Motor neuron (in vitro differentiated cells): ENCODE measurements at regions not wholly inside any gene's neighbourhood (a gene's known extent, or its start where the extent isn't known, plus 50 kb on each side); places are given as distances from the start of the nearest gene placed in this dataset.

ENCODE experiments used
- ATAC-seq, 8 experiments: fragments of 200-7000 bp; cut with Tn5 transposase; replicated peaks in 6 of 8; 2 replicates each; pipeline ENCODE4 v1.8.0; 2021; ENCODE audit warnings: mild to moderate bottlenecking in 8 of 8, moderate library complexity in 8 of 8
- H3K27ac ChIP-seq, 2 donors: fragments of 250-450 bp; sonication (Bioruptor Pico); 2 replicates each; pipeline ENCODE4 v1.9.0; 2021; ENCODE audit warnings: antibody characterized with exemption in 2 of 2, mild to moderate bottlenecking in 2 of 2, moderate library complexity in 1 of 2
- H3K4me1 ChIP-seq, 2 donors: fragments of 250-450 bp; sonication (Bioruptor Pico); replicated peaks in 1 of 2; 2 replicates each; pipeline ENCODE4 v1.6.1; 2021; ENCODE audit warnings: antibody characterized with exemption in 2 of 2, mild to moderate bottlenecking in 2 of 2, moderate library complexity in 1 of 2
- H3K4me3 ChIP-seq, 5 donors: fragments of 250-450 bp; sonication (Bioruptor Pico); 2 replicates each; pipeline ENCODE4 v1.9.0; 2021; ENCODE audit warnings: antibody characterized with exemption in 5 of 5, mild to moderate bottlenecking in 5 of 5, moderate library complexity in 4 of 5
- WGBS, 10 experiments: fragments of 450-650 bp; shearing (Covaris generic); methylation state at CpG; one replicate each; pipeline ENCODE4 v1.0.0; 2022; 5-methylcytosine and 5-hydroxymethylcytosine counted together
- in situ Hi-C, 9 experiments: fragments of 400-800 bp; cut with MboI; loops; one replicate each; pipeline ENCODE4 v1.15.0; 2021; ENCODE audit warnings: low sequenced_read_pairs in 9 of 9, low pct_unique_long_range_greater_than_20kb in 2 of 9; ENCODE audit not compliant: unreplicated experiment in 9 of 9

DNA sequence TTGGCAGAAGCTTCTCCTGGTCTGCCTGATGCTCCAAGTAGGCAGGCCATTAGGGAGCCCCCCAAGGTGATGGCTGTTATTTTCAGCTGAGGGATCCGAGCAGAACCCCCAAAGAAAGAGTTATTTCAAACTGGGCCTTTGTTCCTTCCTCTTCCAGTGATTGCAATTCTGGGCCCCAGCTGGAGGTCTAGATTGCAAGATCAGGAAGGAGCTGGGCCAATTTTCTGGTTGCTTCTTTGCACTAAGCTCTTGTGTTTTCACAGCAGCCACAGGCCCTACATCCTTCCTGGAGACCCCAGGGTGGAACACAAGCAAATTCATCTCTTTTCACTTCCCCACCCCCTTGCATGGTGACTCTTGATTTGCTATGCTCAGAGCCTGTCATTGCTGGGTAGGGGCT is 215.0 kb downstream of the SEMA6A start:
- no peak overlapping the region for H3K27ac ChIP-seq
- H3K4me1 ChIP-seq: no peaks in the 10 kb centered on the region
- in situ Hi-C loops: no loop called here
- WGBS, 10 experiments: 71 to 100% methylated on average over 1 of the region's 1 CpG; no CpG with 5 or more reads in 8 of the 10 experiments
- ATAC-seq: no peak
- H3K4me3 ChIP-seq: no peak overlapping the region

DNA sequence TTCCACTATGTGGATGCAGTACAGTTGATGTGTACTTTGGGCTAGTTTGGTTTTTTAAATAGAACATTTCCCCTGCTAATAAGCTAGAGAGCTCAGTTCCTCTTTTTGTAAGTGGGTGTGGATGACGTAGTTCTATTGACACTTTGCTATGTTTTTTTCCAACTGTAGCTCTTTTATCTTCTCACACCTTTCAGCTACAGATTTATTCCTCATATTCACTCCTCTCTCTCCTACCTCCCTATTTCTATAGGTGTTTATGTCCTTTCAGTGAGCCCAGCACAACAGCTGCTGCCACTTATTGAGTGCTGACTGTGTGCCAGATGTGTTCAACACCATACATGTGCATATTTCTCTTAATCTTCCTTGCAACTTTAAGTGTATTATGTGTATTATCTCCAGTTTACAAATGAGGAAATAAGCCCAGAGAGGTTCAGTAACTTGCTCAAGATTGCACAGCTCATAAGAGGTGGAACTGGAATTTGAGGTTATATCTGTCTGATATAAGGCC is 215.7 kb downstream of the SEMA6A start:
- 70 to 100% (median 80%) methylated on average over 1 of the region's 1 CpG; no CpG with 5 or more reads in 5 of the 10 experiments for WGBS, 10 experiments
- Histone ChIP-seq H3K4me1 (no peaks in the 10 kb centered on the region), H3K27ac (no peak overlapping the region), H3K4me3 (no peak overlapping the region)
- no peak for ATAC-seq
- in situ Hi-C loops: no loop called here

DNA sequence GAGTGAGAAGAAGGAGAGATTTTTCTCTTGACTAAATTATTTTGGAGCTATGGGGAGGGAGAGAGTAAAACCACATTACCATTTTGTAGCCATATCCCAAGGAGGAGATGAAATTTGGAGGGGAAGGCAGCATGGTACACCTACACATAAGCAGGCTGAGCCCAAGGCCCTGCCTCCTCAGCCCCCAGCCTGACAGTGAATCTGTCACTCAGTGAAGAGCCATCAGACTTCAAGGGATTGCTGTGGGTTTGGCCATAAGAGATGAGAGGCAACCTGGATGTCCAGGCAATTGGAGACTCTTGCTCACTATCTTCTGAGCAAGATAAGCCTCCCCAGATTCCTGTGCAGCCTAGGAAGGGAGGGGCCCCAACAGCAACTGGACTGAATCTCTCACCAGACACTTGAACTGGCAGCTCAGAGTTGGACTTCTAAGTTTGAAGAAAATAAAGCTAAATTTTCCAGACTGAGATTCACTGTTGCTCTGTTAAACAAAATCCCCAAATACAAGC is 216.6 kb downstream of the SEMA6A start:
- no peaks in the 10 kb centered on the region for H3K4me1 ChIP-seq
- ATAC-seq: no peak
- H3K27ac ChIP-seq: no peak overlapping the region
- in situ Hi-C loops: no loop called here
- no peak overlapping the region for H3K4me3 ChIP-seq

- Histone ChIP-seq H3K27ac (no peak overlapping the region), H3K4me1 (no peaks in the 10 kb centered on the region), H3K4me3 (no peak overlapping the region)
- WGBS, 10 experiments: 58 to 100% (median 92%) methylated on average over 1 to 6 of the region's 6 CpGs
- in situ Hi-C loops: no loop called here
- ATAC-seq: no peak
These were observed 218.6 kb downstream of the SEMA6A start for GRCh38 chr5:116355819-116356601.

- no peak overlapping the region for H3K27ac ChIP-seq
- no peak for ATAC-seq
- no peak overlapping the region for H3K4me3 ChIP-seq
- no peaks in the 10 kb centered on the region for H3K4me1 ChIP-seq
- in situ Hi-C loops: no loop called here
These were observed 219.9 kb downstream of the SEMA6A start for GRCh38 chr5:116354699-116355098.

DNA sequence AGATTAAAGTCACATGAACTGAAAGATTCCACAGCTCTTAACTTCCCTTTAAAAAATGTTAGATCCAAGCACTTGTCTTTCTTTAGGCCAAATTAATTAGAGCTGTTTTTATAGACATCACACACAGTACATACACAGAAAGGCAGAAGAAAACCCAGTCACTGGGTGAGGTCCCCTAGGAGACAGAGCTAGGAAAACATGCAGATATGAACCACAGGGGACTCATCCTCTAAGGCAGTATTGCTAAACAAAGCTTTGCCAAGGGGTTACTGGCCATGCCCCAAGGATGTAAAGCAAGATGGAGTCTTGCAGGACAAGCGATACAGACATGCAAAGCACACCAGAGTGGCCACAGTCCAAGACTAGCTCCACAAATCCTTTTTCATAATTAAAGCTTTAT is 227.0 kb downstream of the SEMA6A start:
- Histone ChIP-seq H3K4me3 (no peak overlapping the region), H3K27ac (no peak overlapping the region), H3K4me1 (no peaks in the 10 kb centered on the region)
- in situ Hi-C loops: no loop called here
- peak in 4 of 8 experiments; percentile 41 to 100 (median 42) for ATAC-seq
- 60 to 100% (median 83%) methylated on average over 1 of the region's 1 CpG; no CpG with 5 or more reads in 3 of the 10 experiments for WGBS, 10 experiments

- 0 to 100% (median 65%) methylated on average over 1 to 4 of the region's 4 CpGs; no CpG with 5 or more reads in 3 of the 10 experiments for WGBS, 10 experiments
- ATAC-seq: no peak
- Histone ChIP-seq H3K27ac (no peak overlapping the region), H3K4me1 (no peaks in the 10 kb centered on the region), H3K4me3 (no peak overlapping the region)
- in situ Hi-C loops: no loop called here
These were observed 230.7 kb downstream of the SEMA6A start for GRCh38 chr5:116343961-116344360.
